ENCODE measurements at regions not wholly inside any gene's neighbourhood (a gene's known extent, or its start where the extent isn't known, plus 50 kb on each side); places are given as distances from the start of the nearest gene placed in this dataset.

GRCh38 chr16:26985100-26986065 is 81.3 kb upstream of the C16orf82 start:
- TF ChIP-seq, protein P1, sequence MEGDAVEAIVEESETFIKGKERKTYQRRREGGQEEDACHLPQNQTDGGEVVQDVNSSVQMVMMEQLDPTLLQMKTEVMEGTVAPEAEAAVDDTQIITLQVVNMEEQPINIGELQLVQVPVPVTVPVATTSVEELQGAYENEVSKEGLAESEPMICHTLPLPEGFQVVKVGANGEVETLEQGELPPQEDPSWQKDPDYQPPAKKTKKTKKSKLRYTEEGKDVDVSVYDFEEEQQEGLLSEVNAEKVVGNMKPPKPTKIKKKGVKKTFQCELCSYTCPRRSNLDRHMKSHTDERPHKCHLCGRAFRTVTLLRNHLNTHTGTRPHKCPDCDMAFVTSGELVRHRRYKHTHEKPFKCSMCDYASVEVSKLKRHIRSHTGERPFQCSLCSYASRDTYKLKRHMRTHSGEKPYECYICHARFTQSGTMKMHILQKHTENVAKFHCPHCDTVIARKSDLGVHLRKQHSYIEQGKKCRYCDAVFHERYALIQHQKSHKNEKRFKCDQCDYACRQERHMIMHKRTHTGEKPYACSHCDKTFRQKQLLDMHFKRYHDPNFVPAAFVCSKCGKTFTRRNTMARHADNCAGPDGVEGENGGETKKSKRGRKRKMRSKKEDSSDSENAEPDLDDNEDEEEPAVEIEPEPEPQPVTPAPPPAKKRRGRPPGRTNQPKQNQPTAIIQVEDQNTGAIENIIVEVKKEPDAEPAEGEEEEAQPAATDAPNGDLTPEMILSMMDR (conservative IDR thresholded peaks at IDR 0.05 in 1 of 2, IDR thresholded peaks at IDR 0.05 in 1 of 2; ENCODE audit: low read depth in 1 of 2, low read length in 2 of 2), result no peak
- TF ChIP-seq EZH2 (IDR thresholded peaks at IDR 0.05; ENCODE audit: low read length, missing control alignments), result no peak

Data from fibroblast of lung (primary cell).